Breast epithelium (tissue), 4 donors: ENCODE measurements at regions not wholly inside any gene's neighbourhood (a gene's known extent, or its start where the extent isn't known, plus 50 kb on each side); places are given as distances from the start of the nearest gene placed in this dataset.
"Not testable (repeated sequence)": the region's sequence is repeated elsewhere in the genome, so short reads cannot be mapped to it uniquely, and the experiment has no call there.

ENCODE experiments used
- DNase-seq, 2 donors: peaks; one replicate each; pipeline ENCODE4 v3.0.0-alpha.2; 2019; ENCODE audit warnings: low spot score in 2 of 2
- H3K27ac ChIP-seq, 2 donors: fragments of 200-600 bp; sonication (generic) in 1 of 2; one replicate each; pipeline ENCODE4 v1.5.1; 2016 to 2019; ENCODE audit warnings: mild to moderate bottlenecking in 1 of 2
- H3K27me3 ChIP-seq, 2 donors: fragments of 200-600 bp; sonication (generic) in 1 of 2; one replicate each; pipeline versions ENCODE4 v1.5.1 to v1.6.0; 2017 to 2019; ENCODE audit warnings: control low read depth in 1 of 2, mild to moderate bottlenecking in 1 of 2
- H3K36me3 ChIP-seq: fragments of 200-600 bp; one replicate; pipeline ENCODE4 v1.5.1; 2019
- H3K4me1 ChIP-seq, 2 donors: fragments of 200-600 bp; sonication (generic); one replicate each; pipeline ENCODE4 v1.5.1; 2016 to 2019; ENCODE audit warnings: control low read depth in 1 of 2
- H3K4me3 ChIP-seq, 3 donors: fragments of 200-600 bp; sonication (generic); 1 replicate in 2 of 3; 2 replicates in 1 of 3; pipeline ENCODE4 v1.5.1; 2016 to 2019; ENCODE audit warnings: mild to moderate bottlenecking in 3 of 3, moderate library complexity in 2 of 3
- H3K9me3 ChIP-seq, 2 donors: fragments of 200-600 bp; sonication (generic) in 1 of 2; one replicate each; pipeline ENCODE4 v1.5.1; 2016 to 2019; ENCODE audit warnings: control low read depth in 1 of 2
- CTCF ChIP-seq, 3 donors: fragments of 450-650 bp; IDR thresholded peaks; one replicate each; pipeline ENCODE4 v1.5.1; 2016 to 2017; ENCODE audit warnings: antibody characterized with exemption in 3 of 3, mild to moderate bottlenecking in 3 of 3, moderate library complexity in 3 of 3
- POLR2A ChIP-seq: fragments of 450-650 bp; IDR thresholded peaks from one replicate; pipeline ENCODE4 v1.6.1; 2016; ENCODE audit warnings: antibody characterized with exemption, mild to moderate bottlenecking, moderate library complexity
- POLR2AphosphoS5 ChIP-seq, 3 donors: sonication (generic); formaldehyde crosslinking; IDR thresholded peaks; one replicate each; pipeline ENCODE4 v1.6.1; 2017; ENCODE audit warnings: antibody characterized with exemption in 3 of 3
- intact Hi-C: fragments of 100-400 bp; cut with DNase I; formaldehyde crosslinking; loops from one replicate; pipeline ENCODE4 v1.15.1; 2023; ENCODE audit warnings: low total_unique reads

GRCh38 chr11:87501388-87501787 is 463.7 kb downstream of the TMEM135 start:
- intact Hi-C loops = no loop called here
- Histone ChIP-seq H3K36me3 (no peaks in the 10 kb centered on the region), H3K27me3 (no peaks in the 10 kb centered on the region), H3K4me1 (no peaks in the 10 kb centered on the region), H3K4me3 (no peak overlapping the region), H3K27ac (no peak overlapping the region), H3K9me3 (peaks cover 0 to 4% of the 10 kb centered on the region in 2 donors)
- TF ChIP-seq POLR2AphosphoS5 (IDR thresholded peaks at IDR 0.05) = no peak
- TF ChIP-seq CTCF (IDR thresholded peaks at IDR 0.05) = no peak
- no peak for TF ChIP-seq POLR2A
- DNase-seq = no peak

- intact Hi-C loops, H3K4me1 ChIP-seq, H3K36me3 ChIP-seq, H3K4me3 ChIP-seq, H3K9me3 ChIP-seq, DNase-seq, H3K27ac ChIP-seq, H3K27me3 ChIP-seq: not testable (repeated sequence)
These were observed 457.2 kb downstream of the TMEM135 start for GRCh38 chr11:87494936-87495335.

- H3K36me3 ChIP-seq, H3K4me1 ChIP-seq, DNase-seq, intact Hi-C loops, H3K27me3 ChIP-seq, H3K9me3 ChIP-seq, H3K27ac ChIP-seq, H3K4me3 ChIP-seq: not testable (repeated sequence)
These were observed 456.3 kb downstream of the TMEM135 start for GRCh38 chr11:87494026-87494425.

DNA sequence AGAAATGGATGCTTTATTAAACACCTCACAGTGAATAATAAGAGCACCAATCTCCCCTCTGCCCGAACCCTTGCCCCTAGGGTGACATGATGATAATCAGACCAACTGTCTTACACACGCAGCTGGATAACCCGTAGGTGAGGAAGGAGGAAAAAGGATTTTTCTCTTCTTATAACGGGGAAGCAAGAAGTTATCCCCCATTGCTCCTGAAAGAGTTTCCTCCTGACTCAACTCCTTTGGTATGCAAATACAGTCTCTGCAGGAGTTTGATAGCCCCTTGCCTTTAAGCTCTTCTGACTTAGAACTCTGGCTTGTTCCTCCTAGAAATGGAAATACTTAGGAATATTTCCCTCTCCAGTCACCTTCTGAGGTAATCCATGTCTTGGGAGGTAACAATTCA is 455.8 kb downstream of the TMEM135 start:
- Histone ChIP-seq H3K27me3 (no peaks in the 10 kb centered on the region), H3K36me3 (no peaks in the 10 kb centered on the region), H3K27ac (no peak overlapping the region), H3K4me1 (no peaks in the 10 kb centered on the region), H3K4me3 (no peak overlapping the region), H3K9me3 (no peaks in the 10 kb centered on the region)
- intact Hi-C loops = no loop called here
- no peak for TF ChIP-seq POLR2AphosphoS5 (IDR thresholded peaks at IDR 0.05)
- no peak for TF ChIP-seq CTCF (IDR thresholded peaks at IDR 0.05)
- no peak for TF ChIP-seq POLR2A
- no peak for DNase-seq

GRCh38 chr11:87491381-87491780 is 453.6 kb downstream of the TMEM135 start:
- Histone ChIP-seq H3K27ac (no peak overlapping the region), H3K36me3 (no peaks in the 10 kb centered on the region), H3K27me3 (no peaks in the 10 kb centered on the region), H3K4me1 (no peaks in the 10 kb centered on the region), H3K4me3 (no peak overlapping the region), H3K9me3 (no peaks in the 10 kb centered on the region)
- TF ChIP-seq CTCF (IDR thresholded peaks at IDR 0.05) (no peak), POLR2AphosphoS5 (IDR thresholded peaks at IDR 0.05) (no peak)
- intact Hi-C loops = no loop called here
- no peak for DNase-seq

GRCh38 chr11:87490671-87491070 is 452.9 kb downstream of the TMEM135 start:
- TF ChIP-seq CTCF (IDR thresholded peaks at IDR 0.05) = no peak
- no peak for TF ChIP-seq POLR2AphosphoS5 (IDR thresholded peaks at IDR 0.05)
- TF ChIP-seq POLR2A = no peak
- no peak for DNase-seq
- intact Hi-C loops = no loop called here
- Histone ChIP-seq H3K4me1 (no peaks in the 10 kb centered on the region), H3K27me3 (no peaks in the 10 kb centered on the region), H3K4me3 (no peak overlapping the region), H3K27ac (no peak overlapping the region), H3K9me3 (no peaks in the 10 kb centered on the region), H3K36me3 (no peaks in the 10 kb centered on the region)
